ENCODE measurements at regions not wholly inside any gene's neighbourhood (a gene's known extent, or its start where the extent isn't known, plus 50 kb on each side); places are given as distances from the start of the nearest gene placed in this dataset.

DNA sequence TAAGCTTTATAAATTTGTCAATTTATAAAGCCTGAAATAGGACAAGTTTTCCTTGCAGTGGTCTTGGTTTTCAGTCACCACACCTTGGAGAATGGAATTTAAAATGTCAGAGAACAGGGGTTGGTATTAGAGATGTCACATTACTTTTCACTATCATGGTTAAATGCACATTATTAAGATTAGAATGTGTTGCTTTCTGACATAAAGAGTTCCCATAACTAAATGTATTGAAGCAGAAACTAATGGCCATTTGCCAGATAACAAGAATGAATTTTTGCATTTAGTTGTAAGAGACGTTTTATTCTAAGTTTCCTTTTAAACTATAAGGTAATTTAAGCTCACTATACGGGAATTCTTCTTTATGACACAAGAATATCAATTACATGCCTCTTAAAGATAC is 172.3 kb downstream of the ARL4A start:
- ChIA-PET POLR2A (no interaction called here), CTCF (no interaction called here)
- DNase-seq (ENCODE audit: extremely low spot score) = no peak
- TF ChIP-seq HDGF (IDR thresholded peaks at IDR 0.05; ENCODE audit: borderline replicate concordance) (no peak), TARDBP (IDR thresholded peaks at IDR 0.05) (no peak), SP1 (IDR thresholded peaks at IDR 0.05) (no peak), BHLHE40 (IDR thresholded peaks at IDR 0.05; ENCODE audit: borderline replicate concordance) (no peak), CTBP1 (IDR thresholded peaks at IDR 0.05; ENCODE audit: borderline replicate concordance) (no peak), L3MBTL2 (conservative IDR thresholded peaks at IDR 0.05) (no peak), SUZ12 (IDR thresholded peaks at IDR 0.05) (no peak), FOXK2 (IDR thresholded peaks at IDR 0.05) (no peak)

- ChIA-PET CTCF (no interaction called here), POLR2A (no interaction called here)
- DNase-seq (ENCODE audit: extremely low spot score) = no peak
- TF ChIP-seq, protein P1, sequence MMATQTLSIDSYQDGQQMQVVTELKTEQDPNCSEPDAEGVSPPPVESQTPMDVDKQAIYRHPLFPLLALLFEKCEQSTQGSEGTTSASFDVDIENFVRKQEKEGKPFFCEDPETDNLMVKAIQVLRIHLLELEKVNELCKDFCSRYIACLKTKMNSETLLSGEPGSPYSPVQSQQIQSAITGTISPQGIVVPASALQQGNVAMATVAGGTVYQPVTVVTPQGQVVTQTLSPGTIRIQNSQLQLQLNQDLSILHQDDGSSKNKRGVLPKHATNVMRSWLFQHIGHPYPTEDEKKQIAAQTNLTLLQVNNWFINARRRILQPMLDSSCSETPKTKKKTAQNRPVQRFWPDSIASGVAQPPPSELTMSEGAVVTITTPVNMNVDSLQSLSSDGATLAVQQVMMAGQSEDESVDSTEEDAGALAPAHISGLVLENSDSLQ (IDR thresholded peaks at IDR 0.05) = no peak
- no peak for TF ChIP-seq CTBP1 (IDR thresholded peaks at IDR 0.05; ENCODE audit: borderline replicate concordance)
- TF ChIP-seq FOXK2 (IDR thresholded peaks at IDR 0.05) = no peak
These were observed 173.6 kb downstream of the ARL4A start for GRCh38 chr7:12861070-12861469.

- ChIA-PET POLR2A (no interaction called here), CTCF (no interaction called here)
- TF ChIP-seq FOXK2 (IDR thresholded peaks at IDR 0.05) (no peak), FOXA1 (IDR thresholded peaks at IDR 0.05) (no peak), CTBP1 (IDR thresholded peaks at IDR 0.05; ENCODE audit: borderline replicate concordance) (no peak), L3MBTL2 (conservative IDR thresholded peaks at IDR 0.05) (no peak), NFRKB (IDR thresholded peaks at IDR 0.05) (no peak), HDGF (IDR thresholded peaks at IDR 0.05; ENCODE audit: borderline replicate concordance) (no peak), TARDBP (IDR thresholded peaks at IDR 0.05) (no peak), BHLHE40 (IDR thresholded peaks at IDR 0.05; ENCODE audit: borderline replicate concordance) (no peak), SUZ12 (IDR thresholded peaks at IDR 0.05) (no peak), FOXM1 (IDR thresholded peaks at IDR 0.05; ENCODE audit: borderline replicate concordance) (no peak), LEF1 (IDR thresholded peaks at IDR 0.05; ENCODE audit: borderline replicate concordance) (no peak), ELF4 (IDR thresholded peaks at IDR 0.05) (no peak), SP1 (IDR thresholded peaks at IDR 0.05) (no peak), ARNT (IDR thresholded peaks at IDR 0.05) (no peak), ZNF384 (IDR thresholded peaks at IDR 0.05) (no peak)
- TF ChIP-seq, protein P1 (IDR thresholded peaks at IDR 0.05) = no peak
- DNase-seq (ENCODE audit: extremely low spot score) = no peak
These were observed 174.7 kb downstream of the ARL4A start for GRCh38 chr7:12862146-12862545.

DNA sequence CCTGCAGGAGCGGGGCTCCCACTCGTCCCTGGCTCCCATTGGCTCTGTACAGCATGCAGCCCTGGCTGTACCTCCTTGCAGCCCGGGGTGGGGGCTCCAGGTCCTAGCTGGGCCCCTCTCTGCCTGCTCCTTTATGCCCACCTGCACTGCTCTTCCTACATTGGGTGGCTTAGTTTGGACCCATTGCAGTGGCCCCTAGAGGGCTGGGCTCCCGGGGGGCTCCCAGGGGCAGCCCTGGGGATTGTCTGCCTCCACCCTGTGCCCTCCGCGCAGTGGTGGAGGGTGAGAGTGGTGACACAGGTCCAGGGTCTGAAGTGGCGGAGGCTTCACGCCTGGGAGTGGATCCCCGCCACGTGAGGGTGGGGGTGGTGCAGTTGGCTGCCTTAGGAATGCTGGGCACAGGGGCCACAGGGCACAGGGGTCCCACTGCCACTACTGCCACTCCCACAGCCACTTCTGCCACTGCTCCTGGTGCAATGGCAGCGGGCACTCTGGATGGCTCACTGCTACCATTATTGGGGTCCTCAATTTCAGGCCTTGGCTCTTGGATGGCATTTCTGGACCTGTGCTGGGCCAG is 177.1 kb downstream of the ARL4A start:
- ChIA-PET CTCF (no interaction called here), POLR2A (no interaction called here)
- no peak for DNase-seq (ENCODE audit: extremely low spot score)
- TF ChIP-seq NFRKB (IDR thresholded peaks at IDR 0.05) (no peak), L3MBTL2 (conservative IDR thresholded peaks at IDR 0.05) (no peak)
- TF ChIP-seq, protein P1 (IDR thresholded peaks at IDR 0.05) = no peak

GRCh38 chr7:12865593-12865992 is 178.2 kb downstream of the ARL4A start:
- DNase-seq (ENCODE audit: extremely low spot score) = no peak
- POLR2A ChIA-PET = no interaction called here
- CTCF ChIA-PET = no interaction called here
- TF ChIP-seq ZNF384 (IDR thresholded peaks at IDR 0.05) (no peak), FOXA1 (IDR thresholded peaks at IDR 0.05) (no peak), SP1 (IDR thresholded peaks at IDR 0.05) (no peak), ELF4 (IDR thresholded peaks at IDR 0.05) (no peak)

DNA sequence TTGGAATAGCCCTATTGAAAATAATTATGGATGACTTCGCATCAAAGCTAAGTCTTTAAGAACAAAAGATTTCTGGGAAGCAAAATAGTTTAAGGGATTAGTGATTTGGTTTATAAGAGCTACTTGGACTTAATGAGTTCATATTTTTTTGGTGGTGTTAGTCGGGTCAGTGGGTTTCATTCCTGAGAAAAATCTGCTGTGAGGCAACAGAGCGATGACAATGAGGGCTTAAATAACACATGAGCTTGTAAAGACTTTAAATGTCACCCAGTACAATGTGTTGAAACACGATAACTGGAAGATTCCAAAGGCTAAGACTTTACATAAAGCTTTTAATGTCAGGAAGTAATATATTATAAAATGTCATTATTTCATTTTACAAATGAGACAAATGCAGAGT is 178.8 kb downstream of the ARL4A start:
- ChIA-PET CTCF (no interaction called here), POLR2A (no interaction called here)
- DNase-seq (ENCODE audit: extremely low spot score) = no peak
- TF ChIP-seq, protein P1 (IDR thresholded peaks at IDR 0.05) = no peak
- TF ChIP-seq CTBP1 (IDR thresholded peaks at IDR 0.05; ENCODE audit: borderline replicate concordance) (no peak), FOXK2 (IDR thresholded peaks at IDR 0.05) (no peak), FOXM1 (IDR thresholded peaks at IDR 0.05; ENCODE audit: borderline replicate concordance) (no peak), SP1 (IDR thresholded peaks at IDR 0.05) (no peak)

GRCh38 chr7:12868027-12868426 is 180.6 kb downstream of the ARL4A start:
- TF ChIP-seq SP1 (IDR thresholded peaks at IDR 0.05) = no peak
- no peak for TF ChIP-seq FOXM1 (IDR thresholded peaks at IDR 0.05; ENCODE audit: borderline replicate concordance)
- no peak for TF ChIP-seq BHLHE40 (IDR thresholded peaks at IDR 0.05; ENCODE audit: borderline replicate concordance)
- TF ChIP-seq ZNF384 (IDR thresholded peaks at IDR 0.05) = no peak
- no peak for TF ChIP-seq LEF1 (IDR thresholded peaks at IDR 0.05; ENCODE audit: borderline replicate concordance)
- no peak for TF ChIP-seq HDGF (IDR thresholded peaks at IDR 0.05; ENCODE audit: borderline replicate concordance)
- TF ChIP-seq ARNT (IDR thresholded peaks at IDR 0.05) = no peak
- TF ChIP-seq, protein P1 (IDR thresholded peaks at IDR 0.05) = no peak
- POLR2A ChIA-PET = no interaction called here
- CTCF ChIA-PET = no interaction called here
- no peak for DNase-seq (ENCODE audit: extremely low spot score)

Data from HEK293T (cell line).